ENCODE measurements at regions not wholly inside any gene's neighbourhood (a gene's known extent, or its start where the extent isn't known, plus 50 kb on each side); places are given as distances from the start of the nearest gene placed in this dataset.
A peak's percentile ranks its signal among the peaks of the same experiment; 100 is the strongest.

- TF ChIP-seq CTCF (IDR thresholded peaks at IDR 0.05; ENCODE audit: low read depth, low read length) (no peak), POLR2A (IDR thresholded peaks at IDR 0.05; ENCODE audit: extremely low read depth, insufficient read length) (no peak), MAX (IDR thresholded peaks at IDR 0.05; ENCODE audit: low read depth, low read length) (no peak), MYC (IDR thresholded peaks at IDR 0.05; ENCODE audit: low read depth, low read length) (no peak)
- peak; percentile 14 for DNase-seq (ENCODE audit: low read depth)
- H3K4me3 ChIP-seq (ENCODE audit: low read depth, low read length), result peak overlapping the region; percentile 44
Observed at GRCh38 chr1:42035205-42035829, 116.6 kb upstream of the HIVEP3 start.

- H3K4me3 ChIP-seq (ENCODE audit: low read depth, low read length), result no peak overlapping the region
- no peak for TF ChIP-seq MAX (IDR thresholded peaks at IDR 0.05; ENCODE audit: low read depth, low read length)
- TF ChIP-seq CTCF (IDR thresholded peaks at IDR 0.05; ENCODE audit: low read depth, low read length), result no peak
- TF ChIP-seq MYC (IDR thresholded peaks at IDR 0.05; ENCODE audit: low read depth, low read length), result no peak
Observed at GRCh38 chr1:42034426-42034825, 115.7 kb upstream of the HIVEP3 start.

GRCh38 chr1:42033629-42034028 lies 114.9 kb upstream of the HIVEP3 start:
- no peak overlapping the region for H3K4me3 ChIP-seq (ENCODE audit: low read depth, low read length)
- no peak for DNase-seq (ENCODE audit: low read depth)
- no peak for TF ChIP-seq MAX (IDR thresholded peaks at IDR 0.05; ENCODE audit: low read depth, low read length)
- no peak for TF ChIP-seq CTCF (IDR thresholded peaks at IDR 0.05; ENCODE audit: low read depth, low read length)
- no peak for TF ChIP-seq MYC (IDR thresholded peaks at IDR 0.05; ENCODE audit: low read depth, low read length)
- no peak for TF ChIP-seq POLR2A (IDR thresholded peaks at IDR 0.05; ENCODE audit: extremely low read depth, insufficient read length)

More at GRCh38 chr1:42034426-42034825, 115.7 kb upstream of the HIVEP3 start:
- DNase-seq (ENCODE audit: low read depth), result peak; percentile 18

GRCh38 chr1:42017730-42018129 lies 99.0 kb upstream of the HIVEP3 start:
- DNase-seq (ENCODE audit: low read depth), result no peak
- TF ChIP-seq POLR2A (IDR thresholded peaks at IDR 0.05; ENCODE audit: extremely low read depth, insufficient read length) (no peak), MYC (IDR thresholded peaks at IDR 0.05; ENCODE audit: low read depth, low read length) (no peak), CTCF (IDR thresholded peaks at IDR 0.05; ENCODE audit: low read depth, low read length) (no peak), MAX (IDR thresholded peaks at IDR 0.05; ENCODE audit: low read depth, low read length) (no peak)
- no peak overlapping the region for H3K4me3 ChIP-seq (ENCODE audit: low read depth, low read length)

GRCh38 chr1:42017259-42017658 lies 98.5 kb upstream of the HIVEP3 start:
- DNase-seq (ENCODE audit: low read depth), result no peak
- no peak for TF ChIP-seq MAX (IDR thresholded peaks at IDR 0.05; ENCODE audit: low read depth, low read length)
- TF ChIP-seq CTCF (IDR thresholded peaks at IDR 0.05; ENCODE audit: low read depth, low read length), result no peak
- TF ChIP-seq POLR2A (IDR thresholded peaks at IDR 0.05; ENCODE audit: extremely low read depth, insufficient read length), result no peak
- no peak for TF ChIP-seq MYC (IDR thresholded peaks at IDR 0.05; ENCODE audit: low read depth, low read length)

More at GRCh38 chr1:42017259-42017658, 98.5 kb upstream of the HIVEP3 start:
- no peak overlapping the region for H3K4me3 ChIP-seq (ENCODE audit: low read depth, low read length)
